Spleen (tissue), 11 donors: ENCODE measurements at regions not wholly inside any gene's neighbourhood (a gene's known extent, or its start where the extent isn't known, plus 50 kb on each side); places are given as distances from the start of the nearest gene placed in this dataset.

Experiments used
- DNase-seq: peaks from one replicate; pipeline ENCODE4 v3.0.0-alpha.2; 2020
- H3K27ac ChIP-seq, 8 donors: fragments of 200-600 bp; sonication (generic) in 7 of 8; 1 replicate in 4 of 8; 2 replicates in 4 of 8; pipeline versions ENCODE4 v1.5.0 to v1.8.0; 2016 to 2021; ENCODE audit warnings: inconsistent platforms in 4 of 8, mild to moderate bottlenecking in 4 of 8, moderate library complexity in 1 of 8
- H3K27me3 ChIP-seq, 7 donors: fragments of 200-600 bp; sonication (generic) in 6 of 7; replicated peaks in 1 of 7; 1 replicate in 4 of 7; 2 replicates in 3 of 7; pipeline versions ENCODE4 v1.5.0 to v1.8.0; 2016 to 2021; ENCODE audit warnings: inconsistent platforms in 3 of 7, mild to moderate bottlenecking in 1 of 7
- H3K36me3 ChIP-seq, 6 donors: fragments of 200-600 bp; sonication (generic) in 5 of 6; 1 replicate in 4 of 6; 2 replicates in 2 of 6; pipeline versions ENCODE4 v1.5.0 to v1.8.0; 2016 to 2021; ENCODE audit warnings: inconsistent platforms in 2 of 6
- H3K4me1 ChIP-seq, 6 donors: fragments of 200-600 bp; sonication (generic) in 5 of 6; 1 replicate in 3 of 6; 2 replicates in 3 of 6; pipeline versions ENCODE4 v1.5.0 to v1.8.0; 2016 to 2021; ENCODE audit warnings: inconsistent platforms in 3 of 6
- H3K4me3 ChIP-seq, 8 donors: fragments of 200-600 bp; sonication (generic) in 7 of 8; 1 replicate in 4 of 8; 2 replicates in 4 of 8; pipeline versions ENCODE4 v1.5.0 to v1.8.0; 2016 to 2021; ENCODE audit warnings: inconsistent platforms in 4 of 8, mild to moderate bottlenecking in 4 of 8, moderate library complexity in 2 of 8
- H3K9me3 ChIP-seq, 8 donors: fragments of 200-600 bp; sonication (generic) in 7 of 8; 1 replicate in 4 of 8; 2 replicates in 4 of 8; pipeline versions ENCODE4 v1.5.0 to v1.8.0; 2016 to 2021; ENCODE audit warnings: inconsistent platforms in 4 of 8
- CTCF ChIP-seq, 11 experiments: fragments of 200-600 bp in 7 of 11; fragments of 450-650 bp in 4 of 11; sonication (generic) in 4 of 11; IDR thresholded peaks in 8 of 11; conservative IDR thresholded peaks in 3 of 11; 1 replicate in 7 of 11; 2 replicates in 4 of 11; pipeline versions ENCODE4 v1.4.0 to v1.8.0; 2016 to 2021; ENCODE audit warnings: antibody characterized with exemption in 11 of 11, inconsistent platforms in 4 of 11, mild to moderate bottlenecking in 1 of 11
- POLR2A ChIP-seq, 3 donors: fragments of 450-650 bp; IDR thresholded peaks; one replicate each; pipeline ENCODE4 v1.5.1; 2017; ENCODE audit warnings: antibody characterized with exemption in 3 of 3, mild to moderate bottlenecking in 1 of 3
- POLR2AphosphoS5 ChIP-seq, 3 donors: sonication (generic); formaldehyde crosslinking; IDR thresholded peaks; one replicate each; pipeline ENCODE4 v1.5.1; 2017; ENCODE audit warnings: antibody characterized with exemption in 3 of 3
- WGBS, 5 donors: extraction: QIAGEN DNeasy Blood & Tissue Kit in 3 of 5; methylation state at CpG; one replicate each; pipeline versions ENCODE4 v1.1.5 to v1.1.7; 2013 to 2018; 5-methylcytosine and 5-hydroxymethylcytosine counted together
- intact Hi-C: fragments of 100-400 bp; cut with DNase I; formaldehyde crosslinking; loops from one replicate; pipeline ENCODE4 v1.15.0; 2023; ENCODE audit warnings: low total_unique reads
- donor health status: healthy with polysubstance abuse.
- donor health status: DM: no; HTN: no; CAD: no; lungs with moderate emphysema.
- donor health status: DM: no; HTN: no; CAD: no.
- donor health status: Bipolar disorder and iron deficiency.
- donor health status: healthy.
- donor health status: DM: no; HTN: no; CAD: no.
- donor health status: DM: yes; HTN: yes; CAD: no.

DNA sequence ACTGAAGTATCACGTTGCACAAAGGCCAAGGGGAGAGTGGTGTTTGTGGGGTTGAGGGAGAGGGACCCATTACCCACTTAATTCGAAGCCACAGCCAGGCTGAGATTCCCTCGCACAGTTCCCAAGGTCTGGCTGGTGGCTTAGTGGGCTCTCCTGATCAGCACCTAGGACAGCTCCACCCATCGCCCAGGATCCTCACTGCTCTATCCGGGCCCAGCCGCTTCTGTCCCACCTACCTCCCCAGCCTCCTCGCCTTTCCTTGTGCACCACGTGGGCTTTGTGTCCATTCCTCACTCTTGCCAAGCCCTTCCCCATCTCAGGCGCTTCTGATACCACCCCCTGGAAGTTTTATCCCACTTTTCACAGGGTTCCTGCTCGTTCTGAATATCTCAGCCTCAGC is 163.5 kb downstream of the CCT6B start:
- no peaks in the 10 kb centered on the region for H3K36me3 ChIP-seq
- H3K4me1 ChIP-seq = no peaks in the 10 kb centered on the region
- no peak overlapping the region for H3K27ac ChIP-seq
- intact Hi-C loops = loop anchor here (10.0 kb wide), 1 partner anchor 57 kb away; no protein-coding TSS in a partner anchor
- no peak overlapping the region for H3K4me3 ChIP-seq
- TF ChIP-seq POLR2A (IDR thresholded peaks at IDR 0.05) (no peak), POLR2AphosphoS5 (IDR thresholded peaks at IDR 0.05) (no peak), CTCF (IDR thresholded peaks at IDR 0.05 in 8 of 11, conservative IDR thresholded peaks at IDR 0.05 in 3 of 11) (no peak)
- 8 to 13% (median 12%) methylated on average over 10 of the region's 10 CpGs for WGBS, 5 donors
- H3K27me3 ChIP-seq = peaks cover 0 to 42% (median 0%) of the 10 kb centered on the region in 7 donors
- peaks cover 0 to 18% (median 3%) of the 10 kb centered on the region in 8 donors for H3K9me3 ChIP-seq
- DNase-seq = no peak

DNA sequence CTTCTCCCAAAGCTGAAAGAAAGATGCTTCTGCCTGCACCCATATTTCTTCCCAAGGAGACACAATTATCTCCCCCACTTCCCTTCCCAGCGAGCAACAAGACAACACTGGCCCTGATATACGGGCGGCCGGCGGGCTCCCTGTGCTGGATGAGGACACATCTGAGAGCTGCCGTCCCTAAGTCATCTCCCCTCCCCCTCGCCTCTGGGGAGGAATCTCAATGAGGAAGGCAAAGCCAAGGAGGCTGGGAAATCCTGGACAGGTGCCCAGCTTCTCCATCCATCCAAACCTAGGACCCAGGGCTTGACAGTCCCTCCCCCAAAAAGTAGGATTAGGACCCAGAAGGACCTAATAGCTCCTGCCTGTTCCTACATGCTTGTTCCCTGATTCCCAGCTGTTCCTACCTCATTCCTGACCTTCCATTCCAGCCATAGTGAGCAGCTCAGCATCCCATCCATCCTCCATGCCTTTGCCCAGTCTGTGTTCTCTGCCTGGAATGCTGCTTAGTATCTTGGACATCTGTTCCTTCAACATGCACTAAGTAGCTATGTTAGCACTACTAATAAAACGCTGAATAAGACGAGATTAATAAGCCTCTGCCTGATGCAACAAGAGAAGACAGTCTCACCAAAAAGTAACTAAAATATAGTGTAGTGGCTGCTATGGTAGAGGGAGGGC is 167.9 kb downstream of the CCT6B start:
- Histone ChIP-seq H3K4me1 (no peaks in the 10 kb centered on the region), H3K27ac (no peak overlapping the region), H3K9me3 (no peaks in the 10 kb centered on the region), H3K36me3 (no peaks in the 10 kb centered on the region), H3K27me3 (peaks cover 0 to 33% (median 0%) of the 10 kb centered on the region in 7 donors), H3K4me3 (no peak overlapping the region)
- TF ChIP-seq POLR2A (IDR thresholded peaks at IDR 0.05) (no peak), CTCF (IDR thresholded peaks at IDR 0.05 in 8 of 11, conservative IDR thresholded peaks at IDR 0.05 in 3 of 11) (no peak), POLR2AphosphoS5 (IDR thresholded peaks at IDR 0.05) (no peak)
- intact Hi-C loops = loop anchor here (10.0 kb wide), 1 partner anchor 61 kb away; no protein-coding TSS in a partner anchor
- no peak for DNase-seq
- 60 to 71% (median 66%) methylated on average over 8 to 9 of the region's 9 CpGs for WGBS, 5 donors

DNA sequence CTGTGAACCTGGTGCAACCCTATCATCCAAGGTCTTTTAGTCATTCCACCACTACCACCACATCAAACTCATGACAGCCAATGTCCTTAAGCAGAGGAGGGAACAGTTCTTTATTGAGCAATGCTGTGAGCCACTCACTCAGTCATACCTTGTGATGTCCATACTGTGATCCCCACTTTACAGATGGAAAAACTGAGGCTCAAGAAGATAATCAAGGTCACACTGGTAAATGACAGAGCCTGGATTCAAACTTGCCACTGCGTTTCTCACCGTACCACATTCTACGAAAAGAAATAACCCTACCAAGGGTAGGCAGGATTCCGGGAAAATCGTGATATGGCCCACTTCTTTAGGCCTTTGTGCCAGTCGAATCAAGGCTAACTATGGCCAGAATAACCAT is 172.6 kb downstream of the CCT6B start:
- H3K4me1 ChIP-seq = no peaks in the 10 kb centered on the region
- no peaks in the 10 kb centered on the region for H3K36me3 ChIP-seq
- no peak overlapping the region for H3K4me3 ChIP-seq
- H3K27ac ChIP-seq = no peak overlapping the region
- no peak for DNase-seq
- no peaks in the 10 kb centered on the region for H3K9me3 ChIP-seq
- H3K27me3 ChIP-seq = peaks cover 0 to 16% (median 0%) of the 10 kb centered on the region in 7 donors
- intact Hi-C loops = no loop called here
- WGBS, 5 donors = 81 to 96% (median 91%) methylated on average over 6 of the region's 6 CpGs
- TF ChIP-seq POLR2AphosphoS5 (IDR thresholded peaks at IDR 0.05) = no peak
- TF ChIP-seq CTCF (IDR thresholded peaks at IDR 0.05 in 8 of 11, conservative IDR thresholded peaks at IDR 0.05 in 3 of 11) = no peak
- TF ChIP-seq POLR2A (IDR thresholded peaks at IDR 0.05) = no peak

- H3K27ac ChIP-seq = no peak overlapping the region
- no peaks in the 10 kb centered on the region for H3K4me1 ChIP-seq
- no peak overlapping the region for H3K4me3 ChIP-seq
- intact Hi-C loops = no loop called here
- peaks cover 0 to 26% (median 0%) of the 10 kb centered on the region in 8 donors for H3K9me3 ChIP-seq
- no peaks in the 10 kb centered on the region for H3K36me3 ChIP-seq
- DNase-seq = no peak
- TF ChIP-seq CTCF (IDR thresholded peaks at IDR 0.05 in 8 of 11, conservative IDR thresholded peaks at IDR 0.05 in 3 of 11) (no peak), POLR2A (IDR thresholded peaks at IDR 0.05) (no peak), POLR2AphosphoS5 (IDR thresholded peaks at IDR 0.05) (no peak)
- peaks cover 0 to 5% (median 0%) of the 10 kb centered on the region in 7 donors for H3K27me3 ChIP-seq
- 44 to 56% (median 50%) methylated on average over 4 of the region's 4 CpGs for WGBS, 5 donors
Observed at GRCh38 chr17:34784526-34784925, 176.7 kb downstream of the CCT6B start.
